ENCODE measurements at regions not wholly inside any gene's neighbourhood (a gene's known extent, or its start where the extent isn't known, plus 50 kb on each side); places are given as distances from the start of the nearest gene placed in this dataset.

- TF ChIP-seq, protein P1, sequence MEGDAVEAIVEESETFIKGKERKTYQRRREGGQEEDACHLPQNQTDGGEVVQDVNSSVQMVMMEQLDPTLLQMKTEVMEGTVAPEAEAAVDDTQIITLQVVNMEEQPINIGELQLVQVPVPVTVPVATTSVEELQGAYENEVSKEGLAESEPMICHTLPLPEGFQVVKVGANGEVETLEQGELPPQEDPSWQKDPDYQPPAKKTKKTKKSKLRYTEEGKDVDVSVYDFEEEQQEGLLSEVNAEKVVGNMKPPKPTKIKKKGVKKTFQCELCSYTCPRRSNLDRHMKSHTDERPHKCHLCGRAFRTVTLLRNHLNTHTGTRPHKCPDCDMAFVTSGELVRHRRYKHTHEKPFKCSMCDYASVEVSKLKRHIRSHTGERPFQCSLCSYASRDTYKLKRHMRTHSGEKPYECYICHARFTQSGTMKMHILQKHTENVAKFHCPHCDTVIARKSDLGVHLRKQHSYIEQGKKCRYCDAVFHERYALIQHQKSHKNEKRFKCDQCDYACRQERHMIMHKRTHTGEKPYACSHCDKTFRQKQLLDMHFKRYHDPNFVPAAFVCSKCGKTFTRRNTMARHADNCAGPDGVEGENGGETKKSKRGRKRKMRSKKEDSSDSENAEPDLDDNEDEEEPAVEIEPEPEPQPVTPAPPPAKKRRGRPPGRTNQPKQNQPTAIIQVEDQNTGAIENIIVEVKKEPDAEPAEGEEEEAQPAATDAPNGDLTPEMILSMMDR (IDR thresholded peaks at IDR 0.05; ENCODE audit: borderline replicate concordance, extremely low read depth, low read length, poor library complexity, severe bottlenecking), result no peak
- no peak for TF ChIP-seq EZH2 (IDR thresholded peaks at IDR 0.05; ENCODE audit: borderline replicate concordance, low read depth, low read length, severe bottlenecking)
These were observed 352.3 kb downstream of the SLCO4C1 start for GRCh38 chr5:101943784-101944183.

Measured in DND-41 (cell line).